ENCODE measurements at regions not wholly inside any gene's neighbourhood (a gene's known extent, or its start where the extent isn't known, plus 50 kb on each side); places are given as distances from the start of the nearest gene placed in this dataset.
"Not testable (repeated sequence)": the region's sequence is repeated elsewhere in the genome, so short reads cannot be mapped to it uniquely, and the experiment has no call there.

DNA sequence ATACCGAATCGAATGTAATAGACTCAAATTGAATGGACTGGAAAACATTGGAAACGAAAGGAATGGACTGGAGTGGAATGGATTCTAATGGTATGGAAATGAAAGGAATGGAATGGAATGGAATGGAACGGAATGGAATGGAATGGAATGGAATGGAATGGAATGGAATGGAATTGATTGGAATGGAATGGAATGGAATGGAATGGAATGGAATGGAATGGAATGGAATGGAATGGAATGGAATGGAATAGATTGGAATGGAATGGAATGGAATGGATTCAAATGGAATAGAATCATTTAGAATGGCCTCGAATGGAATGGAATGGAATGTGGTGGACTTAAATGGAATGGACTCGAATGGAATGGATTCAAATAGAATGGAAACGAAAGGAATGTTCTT is 1057.5 kb upstream of the USP9Y start:
- DNase-seq (ENCODE audit: low read depth); H3K4me3 ChIP-seq (ENCODE audit: low read depth, low read length): not testable (repeated sequence)

DNA sequence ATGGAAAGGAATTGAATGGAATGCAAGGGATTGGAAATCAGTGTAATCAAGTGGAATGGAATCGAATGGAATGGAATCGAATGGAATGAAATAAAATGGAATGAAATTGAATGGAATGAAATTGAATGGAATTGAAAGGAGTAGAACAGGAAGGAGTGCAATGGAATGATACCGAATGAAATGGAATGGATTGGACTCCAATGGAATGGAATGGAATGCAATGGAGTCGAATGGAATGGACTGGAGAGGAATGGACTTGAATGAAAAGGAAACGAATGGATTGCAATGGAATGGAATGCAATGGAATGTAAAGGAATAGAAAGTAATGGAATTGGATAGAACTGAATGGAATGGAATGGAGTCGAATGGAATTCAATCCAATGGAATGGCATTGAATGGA is 1032.8 kb upstream of the USP9Y start:
- TF ChIP-seq, protein P1, sequence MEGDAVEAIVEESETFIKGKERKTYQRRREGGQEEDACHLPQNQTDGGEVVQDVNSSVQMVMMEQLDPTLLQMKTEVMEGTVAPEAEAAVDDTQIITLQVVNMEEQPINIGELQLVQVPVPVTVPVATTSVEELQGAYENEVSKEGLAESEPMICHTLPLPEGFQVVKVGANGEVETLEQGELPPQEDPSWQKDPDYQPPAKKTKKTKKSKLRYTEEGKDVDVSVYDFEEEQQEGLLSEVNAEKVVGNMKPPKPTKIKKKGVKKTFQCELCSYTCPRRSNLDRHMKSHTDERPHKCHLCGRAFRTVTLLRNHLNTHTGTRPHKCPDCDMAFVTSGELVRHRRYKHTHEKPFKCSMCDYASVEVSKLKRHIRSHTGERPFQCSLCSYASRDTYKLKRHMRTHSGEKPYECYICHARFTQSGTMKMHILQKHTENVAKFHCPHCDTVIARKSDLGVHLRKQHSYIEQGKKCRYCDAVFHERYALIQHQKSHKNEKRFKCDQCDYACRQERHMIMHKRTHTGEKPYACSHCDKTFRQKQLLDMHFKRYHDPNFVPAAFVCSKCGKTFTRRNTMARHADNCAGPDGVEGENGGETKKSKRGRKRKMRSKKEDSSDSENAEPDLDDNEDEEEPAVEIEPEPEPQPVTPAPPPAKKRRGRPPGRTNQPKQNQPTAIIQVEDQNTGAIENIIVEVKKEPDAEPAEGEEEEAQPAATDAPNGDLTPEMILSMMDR (IDR thresholded peaks at IDR 0.05; ENCODE audit: insufficient read depth, low read length) = no peak
- H3K4me3 ChIP-seq (ENCODE audit: low read depth, low read length) = no peak overlapping the region
- DNase-seq (ENCODE audit: low read depth) = peak; percentile 0
